KMS-11 (cell line): ENCODE measurements at regions not wholly inside any gene's neighbourhood (a gene's known extent, or its start where the extent isn't known, plus 50 kb on each side); places are given as distances from the start of the nearest gene placed in this dataset.

Experiments used
- H2AFZ ChIP-seq: fragments of 200-600 bp; sonication (generic); 2 replicates; pipeline ENCODE4 v1.6.1; 2016; ENCODE audit warnings: antibody characterized with exemption, mixed run types, low read depth
- H3K27ac ChIP-seq: fragments of 200-600 bp; sonication (generic); 2 replicates; pipeline ENCODE4 v1.6.1; 2016; ENCODE audit warnings: mild to moderate bottlenecking, mixed run types
- H3K27me3 ChIP-seq: fragments of 200-600 bp; sonication (generic); 2 replicates; pipeline ENCODE4 v1.6.1; 2017; ENCODE audit warnings: mild to moderate bottlenecking, low read depth, mixed run types, moderate library complexity; ENCODE audit not compliant: insufficient read depth
- H3K36me3 ChIP-seq: fragments of 200-600 bp; sonication (generic); 2 replicates; pipeline ENCODE4 v1.6.1; 2017; ENCODE audit warnings: mild to moderate bottlenecking, mixed run types; ENCODE audit not compliant: insufficient read depth
- H3K4me1 ChIP-seq: fragments of 200-600 bp; sonication (generic); 2 replicates; pipeline ENCODE4 v1.6.1; 2016; ENCODE audit warnings: mild to moderate bottlenecking, low read depth, mixed run types; ENCODE audit not compliant: poor library complexity, severe bottlenecking
- H3K4me2 ChIP-seq: fragments of 200-600 bp; sonication (generic); 2 replicates; pipeline ENCODE4 v1.7.0; 2016; ENCODE audit warnings: mild to moderate bottlenecking, mixed run types
- H3K4me3 ChIP-seq: fragments of 200-600 bp; sonication (generic); IDR thresholded peaks from 2 replicates; pipeline ENCODE4 v1.6.1; 2017; ENCODE audit warnings: low read depth, low read length, mixed read lengths; ENCODE audit not compliant: insufficient read depth
- H3K79me2 ChIP-seq: fragments of 200-600 bp; sonication (generic); 2 replicates; pipeline ENCODE4 v1.6.1; 2016; ENCODE audit warnings: low read depth, mixed run types; ENCODE audit not compliant: insufficient read depth
- H3K9ac ChIP-seq: fragments of 200-600 bp; sonication (generic); 2 replicates; pipeline ENCODE4 v1.6.1; 2016; ENCODE audit warnings: mild to moderate bottlenecking, mixed run types
- H4K20me1 ChIP-seq: fragments of 200-600 bp; sonication (generic); 2 replicates; pipeline ENCODE4 v1.6.1; 2016; ENCODE audit warnings: mild to moderate bottlenecking, mixed run types; ENCODE audit not compliant: insufficient read depth
- CTCF ChIP-seq: fragments of 200-600 bp; sonication (generic); conservative IDR thresholded peaks from 2 replicates; pipeline ENCODE4 v1.6.1; 2017; ENCODE audit warnings: low read depth, mild to moderate bottlenecking, antibody characterized with exemption, low read length, moderate library complexity, mixed read lengths

- Histone ChIP-seq H3K36me3 (no peaks in the 10 kb centered on the region), H3K4me2 (no peak overlapping the region), H4K20me1 (no peaks in the 10 kb centered on the region), H2AFZ (no peak overlapping the region), H3K27ac (no peak overlapping the region), H3K9ac (no peak overlapping the region), H3K4me3 (no peak overlapping the region), H3K27me3 (no peaks in the 10 kb centered on the region), H3K79me2 (no peaks in the 10 kb centered on the region), H3K4me1 (no peaks in the 10 kb centered on the region)
- no peak for TF ChIP-seq CTCF
Observed at GRCh38 chr10:129333706-129334105, 133.3 kb upstream of the MGMT start.

GRCh38 chr10:129334266-129334665 lies 132.8 kb upstream of the MGMT start:
- no peak overlapping the region for H2AFZ ChIP-seq
- no peak overlapping the region for H3K27ac ChIP-seq
- H3K79me2 ChIP-seq: no peaks in the 10 kb centered on the region

GRCh38 chr10:129335396-129335795 lies 131.6 kb upstream of the MGMT start:
- Histone ChIP-seq H3K36me3 (no peaks in the 10 kb centered on the region), H3K27me3 (no peaks in the 10 kb centered on the region), H3K9ac (no peak overlapping the region), H3K4me3 (no peak overlapping the region), H3K79me2 (no peaks in the 10 kb centered on the region), H3K4me2 (no peak overlapping the region), H4K20me1 (no peaks in the 10 kb centered on the region), H3K27ac (no peak overlapping the region), H3K4me1 (no peaks in the 10 kb centered on the region), H2AFZ (no peak overlapping the region)
- TF ChIP-seq CTCF: no peak

More at GRCh38 chr10:129334266-129334665, 132.8 kb upstream of the MGMT start:
- H3K36me3 ChIP-seq: no peaks in the 10 kb centered on the region
- H3K9ac ChIP-seq: no peak overlapping the region
- no peak overlapping the region for H3K4me2 ChIP-seq
- H3K4me3 ChIP-seq: no peak overlapping the region
- H4K20me1 ChIP-seq: no peaks in the 10 kb centered on the region
- H3K27me3 ChIP-seq: no peaks in the 10 kb centered on the region
- TF ChIP-seq CTCF: no peak
- no peaks in the 10 kb centered on the region for H3K4me1 ChIP-seq

GRCh38 chr10:129335942-129336341 lies 131.1 kb upstream of the MGMT start:
- H3K9ac ChIP-seq: no peak overlapping the region
- no peak for TF ChIP-seq CTCF

More at GRCh38 chr10:129335942-129336341, 131.1 kb upstream of the MGMT start:
- Histone ChIP-seq H3K79me2 (no peaks in the 10 kb centered on the region), H2AFZ (no peak overlapping the region), H3K4me1 (no peaks in the 10 kb centered on the region), H3K27ac (no peak overlapping the region), H3K4me3 (no peak overlapping the region), H4K20me1 (no peaks in the 10 kb centered on the region), H3K4me2 (no peak overlapping the region), H3K27me3 (no peaks in the 10 kb centered on the region), H3K36me3 (no peaks in the 10 kb centered on the region)
